Prostate gland (tissue), 2 donors: ENCODE measurements at regions not wholly inside any gene's neighbourhood (a gene's known extent, or its start where the extent isn't known, plus 50 kb on each side); places are given as distances from the start of the nearest gene placed in this dataset.

Source experiments
- POLR2A ChIP-seq: fragments of 450-650 bp; IDR thresholded peaks from one replicate; pipeline ENCODE4 v1.6.1; 2016; ENCODE audit warnings: antibody characterized with exemption, mild to moderate bottlenecking
- POLR2AphosphoS5 ChIP-seq: sonication (generic); formaldehyde crosslinking; IDR thresholded peaks from one replicate; pipeline ENCODE4 v1.6.1; 2017; ENCODE audit warnings: antibody characterized with exemption
- TF ChIP-seq, protein P1 (sequence below), 4 experiments: fragments of 200-600 bp in 2 of 4; fragments of 450-650 bp in 2 of 4; sonication (generic) in 2 of 4; IDR thresholded peaks; 1 replicate in 3 of 4; 2 replicates in 1 of 4; pipeline ENCODE4 v1.5.1; 2016 to 2019; ENCODE audit warnings: antibody characterized with exemption in 4 of 4, mild to moderate bottlenecking in 2 of 4, moderate library complexity in 2 of 4

GRCh38 chr22:25392584-25392983 lies 171.9 kb upstream of the GRK3 start:
- TF ChIP-seq, protein P1, sequence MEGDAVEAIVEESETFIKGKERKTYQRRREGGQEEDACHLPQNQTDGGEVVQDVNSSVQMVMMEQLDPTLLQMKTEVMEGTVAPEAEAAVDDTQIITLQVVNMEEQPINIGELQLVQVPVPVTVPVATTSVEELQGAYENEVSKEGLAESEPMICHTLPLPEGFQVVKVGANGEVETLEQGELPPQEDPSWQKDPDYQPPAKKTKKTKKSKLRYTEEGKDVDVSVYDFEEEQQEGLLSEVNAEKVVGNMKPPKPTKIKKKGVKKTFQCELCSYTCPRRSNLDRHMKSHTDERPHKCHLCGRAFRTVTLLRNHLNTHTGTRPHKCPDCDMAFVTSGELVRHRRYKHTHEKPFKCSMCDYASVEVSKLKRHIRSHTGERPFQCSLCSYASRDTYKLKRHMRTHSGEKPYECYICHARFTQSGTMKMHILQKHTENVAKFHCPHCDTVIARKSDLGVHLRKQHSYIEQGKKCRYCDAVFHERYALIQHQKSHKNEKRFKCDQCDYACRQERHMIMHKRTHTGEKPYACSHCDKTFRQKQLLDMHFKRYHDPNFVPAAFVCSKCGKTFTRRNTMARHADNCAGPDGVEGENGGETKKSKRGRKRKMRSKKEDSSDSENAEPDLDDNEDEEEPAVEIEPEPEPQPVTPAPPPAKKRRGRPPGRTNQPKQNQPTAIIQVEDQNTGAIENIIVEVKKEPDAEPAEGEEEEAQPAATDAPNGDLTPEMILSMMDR (IDR thresholded peaks at IDR 0.05): no peak
- TF ChIP-seq POLR2A (no peak), POLR2AphosphoS5 (no peak)
